ENCODE measurements at regions not wholly inside any gene's neighbourhood (a gene's known extent, or its start where the extent isn't known, plus 50 kb on each side); places are given as distances from the start of the nearest gene placed in this dataset.

DNA sequence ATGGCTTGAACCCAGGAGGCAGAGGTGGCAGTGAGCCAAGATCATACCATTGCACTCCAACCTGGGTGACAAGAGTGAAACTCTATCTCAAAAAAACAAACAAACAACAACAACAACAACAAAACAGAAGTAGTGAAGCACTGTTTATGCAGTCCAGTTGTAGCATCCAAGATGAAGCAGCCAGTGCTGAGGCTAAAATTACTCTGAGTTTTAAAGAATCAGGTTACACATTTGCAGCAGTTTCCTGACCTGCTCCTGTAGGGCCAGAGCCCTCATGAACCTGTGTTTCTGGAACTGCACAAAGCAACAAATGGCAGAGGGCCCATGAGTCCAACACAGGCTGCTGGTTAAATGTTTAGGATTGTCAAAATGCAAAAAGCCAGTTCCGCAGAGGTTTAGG, 499.5 kb upstream of the PSMD7 start:
- Mint-ChIP-seq H3K27me3 (no peaks in the 10 kb centered on the region), H3K4me1 (ENCODE audit: low read depth) (no peaks in the 10 kb centered on the region), H3K36me3 (ENCODE audit: low read depth) (no peaks in the 10 kb centered on the region), H3K27ac (no peak overlapping the region), H3K9me3 (no peaks in the 10 kb centered on the region), H3K4me3 (no peak overlapping the region)

DNA sequence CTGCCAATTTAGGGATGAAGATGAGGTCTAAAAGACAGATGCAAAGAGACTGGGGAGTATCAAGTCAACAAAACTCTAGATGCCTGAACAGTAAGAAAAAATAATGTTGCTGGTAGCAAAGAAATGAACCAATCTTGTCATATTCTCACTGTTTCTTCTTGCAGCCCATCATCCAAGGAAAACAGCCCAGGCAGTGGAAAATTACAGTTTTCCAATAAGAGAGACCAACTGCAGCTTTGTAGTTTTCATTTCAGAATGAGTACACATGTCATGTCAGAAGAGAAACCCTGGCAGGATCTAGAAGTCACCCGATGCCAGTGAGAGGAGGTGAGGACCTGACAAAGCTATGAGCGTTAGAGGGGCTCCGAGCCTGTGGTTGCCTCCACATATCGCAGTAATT, 500.4 kb upstream of the PSMD7 start:
- Mint-ChIP-seq H3K4me1 (ENCODE audit: low read depth) (no peaks in the 10 kb centered on the region), H3K27me3 (no peaks in the 10 kb centered on the region), H3K9me3 (no peaks in the 10 kb centered on the region), H3K36me3 (ENCODE audit: low read depth) (no peaks in the 10 kb centered on the region), H3K4me3 (no peak overlapping the region), H3K27ac (no peak overlapping the region)

- H3K36me3 Mint-ChIP-seq (ENCODE audit: low read depth), result no peaks in the 10 kb centered on the region
- H3K4me3 Mint-ChIP-seq, result no peak overlapping the region
- no peaks in the 10 kb centered on the region for H3K27me3 Mint-ChIP-seq
- H3K9me3 Mint-ChIP-seq, result no peaks in the 10 kb centered on the region
- no peaks in the 10 kb centered on the region for H3K4me1 Mint-ChIP-seq (ENCODE audit: low read depth)
- H3K27ac Mint-ChIP-seq, result no peak overlapping the region
Measured at GRCh38 chr16:73794994-73795393, 501.6 kb upstream of the PSMD7 start.

- Mint-ChIP-seq H3K27me3 (no peaks in the 10 kb centered on the region), H3K4me3 (no peak overlapping the region), H3K36me3 (ENCODE audit: low read depth) (no peaks in the 10 kb centered on the region), H3K9me3 (no peaks in the 10 kb centered on the region), H3K4me1 (ENCODE audit: low read depth) (no peaks in the 10 kb centered on the region), H3K27ac (no peak overlapping the region)
Measured at GRCh38 chr16:73793871-73794437, 502.7 kb upstream of the PSMD7 start.

- no peaks in the 10 kb centered on the region for H3K9me3 Mint-ChIP-seq
Measured at GRCh38 chr16:73793260-73793659, 503.4 kb upstream of the PSMD7 start.

GRCh38 chr16:73792199-73793020, 504.2 kb upstream of the PSMD7 start:
- no peaks in the 10 kb centered on the region for H3K36me3 Mint-ChIP-seq (ENCODE audit: low read depth)
- no peak overlapping the region for H3K4me3 Mint-ChIP-seq
- H3K9me3 Mint-ChIP-seq, result no peaks in the 10 kb centered on the region
- H3K4me1 Mint-ChIP-seq (ENCODE audit: low read depth), result no peaks in the 10 kb centered on the region
- H3K27me3 Mint-ChIP-seq, result no peaks in the 10 kb centered on the region
- no peak overlapping the region for H3K27ac Mint-ChIP-seq

More at GRCh38 chr16:73793260-73793659, 503.4 kb upstream of the PSMD7 start:
- Mint-ChIP-seq H3K27me3 (no peaks in the 10 kb centered on the region), H3K36me3 (ENCODE audit: low read depth) (no peaks in the 10 kb centered on the region), H3K4me3 (no peak overlapping the region), H3K27ac (no peak overlapping the region), H3K4me1 (ENCODE audit: low read depth) (no peaks in the 10 kb centered on the region)

DNA sequence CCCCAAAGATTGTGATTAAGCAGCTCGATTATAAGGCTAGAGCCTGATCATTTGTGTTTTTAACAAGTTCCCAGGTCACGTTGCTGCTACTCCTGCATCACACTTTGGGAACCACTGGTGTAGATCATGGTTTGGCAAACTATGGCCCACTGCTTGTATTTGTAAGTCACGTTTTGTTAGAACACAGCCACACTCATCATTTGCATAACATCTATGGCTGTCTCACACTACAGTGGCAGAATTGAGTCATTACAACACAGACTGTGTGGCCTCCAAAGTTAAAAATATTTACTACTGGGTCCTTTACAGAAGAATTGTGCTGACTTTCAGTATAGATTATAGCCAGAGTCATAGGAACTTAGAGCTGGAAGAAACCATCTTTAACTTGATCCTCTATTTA, 515.3 kb upstream of the PSMD7 start:
- H3K27ac Mint-ChIP-seq, result no peak overlapping the region
- H3K36me3 Mint-ChIP-seq (ENCODE audit: low read depth), result peaks cover 3% of the 10 kb centered on the region
- H3K4me1 Mint-ChIP-seq (ENCODE audit: low read depth), result no peaks in the 10 kb centered on the region
- peaks cover 17% of the 10 kb centered on the region for H3K9me3 Mint-ChIP-seq
- H3K4me3 Mint-ChIP-seq, result no peak overlapping the region
- H3K27me3 Mint-ChIP-seq, result no peaks in the 10 kb centered on the region

DNA sequence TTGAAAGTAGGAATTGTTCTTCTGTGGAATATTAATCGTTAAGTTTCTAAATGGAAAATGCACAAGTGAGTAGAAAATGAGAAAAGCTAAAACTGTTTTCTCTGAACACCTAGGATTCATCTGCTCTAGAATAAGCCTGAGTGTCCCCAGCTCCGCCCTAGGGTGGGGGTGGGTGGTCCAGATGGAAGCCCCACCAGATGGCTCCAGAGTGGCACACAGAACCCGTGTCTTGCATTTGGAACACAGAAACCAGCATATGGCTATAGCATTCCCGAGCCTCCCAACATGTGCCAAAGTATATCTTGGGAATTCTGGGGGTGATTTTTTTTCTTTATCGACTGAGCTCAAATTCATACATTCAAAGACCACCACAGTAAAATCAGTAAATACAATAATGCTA, 517.7 kb upstream of the PSMD7 start:
- Mint-ChIP-seq H3K27ac (no peak overlapping the region), H3K9me3 (peaks cover 3% of the 10 kb centered on the region), H3K4me3 (no peak overlapping the region), H3K4me1 (ENCODE audit: low read depth) (no peaks in the 10 kb centered on the region), H3K36me3 (ENCODE audit: low read depth) (no peaks in the 10 kb centered on the region), H3K27me3 (no peaks in the 10 kb centered on the region)

DNA sequence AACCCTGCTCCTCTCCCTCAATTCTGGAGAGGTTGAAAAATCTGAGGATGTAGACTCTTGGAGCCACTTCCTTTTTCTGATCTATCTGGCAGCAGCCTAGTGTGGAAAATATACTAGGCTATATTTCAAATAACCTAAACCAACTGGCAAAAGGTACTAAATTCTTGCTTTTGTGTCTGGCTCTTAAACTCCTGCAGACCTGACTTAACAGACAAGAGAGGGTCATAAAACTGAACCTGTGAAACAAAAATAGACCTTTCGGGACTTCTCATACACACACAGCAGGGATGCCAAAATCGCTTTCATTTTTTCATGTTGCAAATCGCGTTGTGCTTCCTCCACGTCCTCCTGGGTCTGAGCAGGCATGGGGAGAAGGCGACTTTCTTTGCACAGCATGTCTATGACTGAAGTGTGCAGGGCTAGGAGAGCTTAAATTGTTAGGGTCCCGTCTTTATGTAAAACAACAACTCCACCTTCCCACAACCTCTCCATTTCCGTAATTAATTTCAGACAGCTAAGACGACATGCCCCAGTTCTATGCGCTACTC, 520.7 kb upstream of the PSMD7 start:
- no peak overlapping the region for H3K4me3 Mint-ChIP-seq

DNA sequence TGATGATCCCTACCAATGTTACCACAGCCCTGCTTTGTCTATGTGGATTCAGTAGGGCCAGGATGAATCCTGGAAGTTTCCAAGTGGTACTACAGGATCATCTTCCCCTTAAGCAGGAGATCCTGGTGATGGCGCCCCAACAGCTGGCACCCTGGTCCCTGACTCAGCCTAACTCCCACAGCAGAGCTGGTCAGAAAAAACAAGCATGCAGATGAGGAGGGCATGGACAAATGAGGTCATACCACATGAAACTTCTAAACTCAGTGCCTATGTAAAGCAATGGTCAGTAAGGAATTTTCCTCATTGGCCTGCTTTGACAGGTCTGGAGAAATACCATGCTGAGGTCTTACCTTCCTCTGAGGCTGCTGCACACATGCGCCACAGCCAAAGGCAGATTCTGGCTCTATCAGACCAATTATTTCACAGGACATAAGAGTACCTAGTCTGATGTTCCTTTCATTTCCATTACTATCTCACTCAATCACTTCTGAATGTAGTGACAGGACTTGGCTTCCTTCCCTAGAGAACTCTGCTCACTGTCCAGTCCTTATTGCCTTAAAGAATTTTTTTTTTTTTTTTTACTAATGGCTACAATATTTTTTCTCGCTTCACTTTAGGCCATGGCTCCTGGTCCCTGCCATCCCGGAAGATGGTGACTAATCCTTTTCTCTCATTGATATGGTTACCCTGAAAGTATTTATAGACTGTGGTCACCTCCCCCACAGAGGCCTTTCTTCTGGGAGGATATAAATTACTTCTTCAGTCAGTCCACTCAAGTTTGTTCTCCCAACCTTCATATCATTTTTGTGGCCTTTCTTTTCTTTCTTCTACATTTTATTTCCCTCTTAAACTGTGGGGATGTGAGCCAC, 525.2 kb upstream of the PSMD7 start:
- no peak overlapping the region for H3K27ac Mint-ChIP-seq
- H3K27me3 Mint-ChIP-seq, result no peaks in the 10 kb centered on the region
- H3K4me1 Mint-ChIP-seq (ENCODE audit: low read depth), result no peaks in the 10 kb centered on the region
- no peak overlapping the region for H3K4me3 Mint-ChIP-seq
- no peaks in the 10 kb centered on the region for H3K9me3 Mint-ChIP-seq
- H3K36me3 Mint-ChIP-seq (ENCODE audit: low read depth), result no peaks in the 10 kb centered on the region

More for the DNA sequence above, 520.7 kb upstream of the PSMD7 start:
- Mint-ChIP-seq H3K4me1 (ENCODE audit: low read depth) (no peaks in the 10 kb centered on the region), H3K27ac (no peak overlapping the region), H3K36me3 (ENCODE audit: low read depth) (no peaks in the 10 kb centered on the region), H3K27me3 (no peaks in the 10 kb centered on the region), H3K9me3 (no peaks in the 10 kb centered on the region)

GRCh38 chr16:73768786-73769203, 527.8 kb upstream of the PSMD7 start:
- H3K36me3 Mint-ChIP-seq (ENCODE audit: low read depth), result no peaks in the 10 kb centered on the region
- H3K27me3 Mint-ChIP-seq, result no peaks in the 10 kb centered on the region
- H3K4me3 Mint-ChIP-seq, result no peak overlapping the region
- H3K4me1 Mint-ChIP-seq (ENCODE audit: low read depth), result no peaks in the 10 kb centered on the region
- H3K9me3 Mint-ChIP-seq, result no peaks in the 10 kb centered on the region
- no peak overlapping the region for H3K27ac Mint-ChIP-seq

GRCh38 chr16:73764321-73764720, 532.3 kb upstream of the PSMD7 start:
- no peaks in the 10 kb centered on the region for H3K4me1 Mint-ChIP-seq (ENCODE audit: low read depth)
- H3K9me3 Mint-ChIP-seq, result peaks cover 3% of the 10 kb centered on the region
- H3K4me3 Mint-ChIP-seq, result no peak overlapping the region
- H3K36me3 Mint-ChIP-seq (ENCODE audit: low read depth), result no peaks in the 10 kb centered on the region
- no peak overlapping the region for H3K27ac Mint-ChIP-seq
- H3K27me3 Mint-ChIP-seq, result no peaks in the 10 kb centered on the region

DNA sequence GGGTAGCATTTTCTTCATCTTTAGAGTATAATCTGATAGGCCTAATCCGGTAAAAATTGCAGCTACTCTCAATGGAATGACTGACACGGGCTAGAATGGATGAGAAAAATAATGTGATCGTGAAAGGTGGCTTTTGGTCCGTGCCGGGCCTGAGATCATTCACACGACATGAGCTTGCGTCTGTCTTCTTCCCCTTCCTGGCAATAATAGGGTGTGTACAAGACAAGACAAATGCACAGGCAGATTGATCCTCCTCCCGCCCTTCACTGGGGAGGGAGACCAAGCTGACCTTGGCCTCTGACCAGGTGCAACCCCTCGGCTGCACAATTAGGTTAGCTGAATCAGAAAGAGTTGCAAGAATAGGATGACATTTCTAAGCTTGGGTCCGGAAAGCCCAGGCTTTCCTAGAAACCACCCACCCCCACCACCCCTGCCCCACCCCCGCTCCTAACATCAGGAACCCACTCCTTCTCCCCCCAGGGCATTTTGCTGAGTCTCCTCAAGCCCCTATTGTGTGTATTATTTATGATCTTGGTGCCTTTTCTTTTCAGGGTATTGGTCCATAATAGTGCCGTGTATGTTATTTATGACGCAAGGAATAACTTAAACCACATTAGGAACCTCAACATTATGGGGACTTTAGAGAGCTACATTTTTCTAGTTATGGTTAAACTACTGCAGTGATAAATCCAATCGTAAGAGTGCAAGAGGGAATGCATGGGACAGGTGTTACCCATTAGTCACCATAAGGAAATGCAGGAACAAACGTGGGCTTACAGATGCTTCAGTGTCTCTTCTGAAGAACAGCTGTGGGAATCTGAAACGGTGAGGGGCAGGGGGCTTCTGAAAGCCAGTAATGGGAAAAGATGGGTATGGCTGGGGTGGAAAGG, 540.1 kb upstream of the PSMD7 start:
- Mint-ChIP-seq H3K4me3 (no peak overlapping the region), H3K27ac (no peak overlapping the region), H3K36me3 (ENCODE audit: low read depth) (no peaks in the 10 kb centered on the region), H3K9me3 (peaks cover 15% of the 10 kb centered on the region), H3K27me3 (no peaks in the 10 kb centered on the region), H3K4me1 (ENCODE audit: low read depth) (no peaks in the 10 kb centered on the region)

DNA sequence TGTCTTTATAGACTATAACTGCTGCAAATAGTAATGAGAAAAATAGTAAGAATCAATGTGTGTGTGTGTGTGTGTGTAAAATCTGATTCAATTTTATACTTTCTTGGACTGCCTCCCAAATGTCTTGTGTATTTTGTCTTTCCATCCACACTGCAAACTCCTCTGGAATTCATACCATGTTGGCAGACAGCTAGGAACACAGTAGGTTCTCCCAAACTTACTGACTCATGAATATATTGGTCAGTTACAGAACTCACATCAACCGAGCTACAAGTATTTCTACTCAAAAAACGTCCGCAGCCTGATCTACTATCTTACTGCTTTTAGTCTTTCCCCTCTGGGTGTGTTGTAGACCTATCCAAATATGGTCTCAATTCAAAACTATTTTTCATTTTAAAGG, 542.7 kb upstream of the PSMD7 start:
- H3K4me1 Mint-ChIP-seq (ENCODE audit: low read depth), result no peaks in the 10 kb centered on the region
- H3K36me3 Mint-ChIP-seq (ENCODE audit: low read depth), result no peaks in the 10 kb centered on the region
- no peak overlapping the region for H3K27ac Mint-ChIP-seq
- H3K9me3 Mint-ChIP-seq, result peaks cover 12% of the 10 kb centered on the region
- H3K27me3 Mint-ChIP-seq, result no peaks in the 10 kb centered on the region
- no peak overlapping the region for H3K4me3 Mint-ChIP-seq
